Endothelial cell (in vitro differentiated cells): ENCODE measurements at regions not wholly inside any gene's neighbourhood (a gene's known extent, or its start where the extent isn't known, plus 50 kb on each side); places are given as distances from the start of the nearest gene placed in this dataset.

Source experiments
- DNase-seq: peaks from one replicate; pipeline ENCODE4 v3.0.0; 2021; ENCODE audit warnings: low spot score
- H3K27ac Mint-ChIP-seq: one replicate; pipeline ENCODE4 v1.8.0; 2021; ENCODE audit warnings: mixed read lengths, inconsistent platforms; ENCODE audit not compliant: unreplicated experiment
- H3K27me3 Mint-ChIP-seq: one replicate; pipeline ENCODE4 v1.8.0; 2021; ENCODE audit warnings: mild to moderate bottlenecking, moderate library complexity, mixed read lengths, inconsistent platforms; ENCODE audit not compliant: unreplicated experiment
- H3K36me3 Mint-ChIP-seq: one replicate; pipeline ENCODE4 v1.8.0; 2021; ENCODE audit warnings: mild to moderate bottlenecking, low read depth, mixed read lengths, inconsistent platforms; ENCODE audit not compliant: unreplicated experiment
- H3K4me1 Mint-ChIP-seq: one replicate; pipeline ENCODE4 v1.8.0; 2021; ENCODE audit warnings: mild to moderate bottlenecking, mixed read lengths, inconsistent platforms; ENCODE audit not compliant: unreplicated experiment
- H3K4me3 Mint-ChIP-seq: one replicate; pipeline ENCODE4 v1.8.0; 2021; ENCODE audit warnings: mild to moderate bottlenecking, mixed read lengths, inconsistent platforms; ENCODE audit not compliant: unreplicated experiment
- H3K9me3 Mint-ChIP-seq: one replicate; pipeline ENCODE4 v1.8.0; 2021; ENCODE audit warnings: mixed read lengths, inconsistent platforms; ENCODE audit not compliant: unreplicated experiment
- TF ChIP-seq, protein P1 (sequence below): fragments of 200-600 bp; sonication (generic); IDR thresholded peaks from one replicate; pipeline ENCODE4 v1.5.0; 2021; ENCODE audit warnings: antibody characterized with exemption; ENCODE audit not compliant: unreplicated experiment

- Mint-ChIP-seq H3K4me3 (no peak overlapping the region), H3K36me3 (no peaks in the 10 kb centered on the region), H3K4me1 (peaks cover 21% of the 10 kb centered on the region), H3K9me3 (no peaks in the 10 kb centered on the region), H3K27ac (no peak overlapping the region), H3K27me3 (peaks cover 4% of the 10 kb centered on the region)
- TF ChIP-seq, protein P1, sequence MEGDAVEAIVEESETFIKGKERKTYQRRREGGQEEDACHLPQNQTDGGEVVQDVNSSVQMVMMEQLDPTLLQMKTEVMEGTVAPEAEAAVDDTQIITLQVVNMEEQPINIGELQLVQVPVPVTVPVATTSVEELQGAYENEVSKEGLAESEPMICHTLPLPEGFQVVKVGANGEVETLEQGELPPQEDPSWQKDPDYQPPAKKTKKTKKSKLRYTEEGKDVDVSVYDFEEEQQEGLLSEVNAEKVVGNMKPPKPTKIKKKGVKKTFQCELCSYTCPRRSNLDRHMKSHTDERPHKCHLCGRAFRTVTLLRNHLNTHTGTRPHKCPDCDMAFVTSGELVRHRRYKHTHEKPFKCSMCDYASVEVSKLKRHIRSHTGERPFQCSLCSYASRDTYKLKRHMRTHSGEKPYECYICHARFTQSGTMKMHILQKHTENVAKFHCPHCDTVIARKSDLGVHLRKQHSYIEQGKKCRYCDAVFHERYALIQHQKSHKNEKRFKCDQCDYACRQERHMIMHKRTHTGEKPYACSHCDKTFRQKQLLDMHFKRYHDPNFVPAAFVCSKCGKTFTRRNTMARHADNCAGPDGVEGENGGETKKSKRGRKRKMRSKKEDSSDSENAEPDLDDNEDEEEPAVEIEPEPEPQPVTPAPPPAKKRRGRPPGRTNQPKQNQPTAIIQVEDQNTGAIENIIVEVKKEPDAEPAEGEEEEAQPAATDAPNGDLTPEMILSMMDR = no peak
- no peak for DNase-seq
Measured at GRCh38 chr15:70602834-70603560, 160.4 kb downstream of the UACA start.

- Mint-ChIP-seq H3K9me3 (no peaks in the 10 kb centered on the region), H3K4me1 (peaks cover 18% of the 10 kb centered on the region), H3K36me3 (no peaks in the 10 kb centered on the region), H3K27ac (no peak overlapping the region), H3K4me3 (no peak overlapping the region), H3K27me3 (peaks cover 4% of the 10 kb centered on the region)
- TF ChIP-seq, protein P1 = no peak
- no peak for DNase-seq
Measured at GRCh38 chr15:70602281-70602680, 161.1 kb downstream of the UACA start.

- no peak overlapping the region for H3K27ac Mint-ChIP-seq
- no peak overlapping the region for H3K4me3 Mint-ChIP-seq
- peaks cover 4% of the 10 kb centered on the region for H3K27me3 Mint-ChIP-seq
- no peaks in the 10 kb centered on the region for H3K36me3 Mint-ChIP-seq
- H3K4me1 Mint-ChIP-seq = no peaks in the 10 kb centered on the region
- TF ChIP-seq, protein P1 = no peak
- no peaks in the 10 kb centered on the region for H3K9me3 Mint-ChIP-seq
- DNase-seq = no peak
Measured at GRCh38 chr15:70597945-70598344, 165.4 kb downstream of the UACA start.

- TF ChIP-seq, protein P1 = no peak
- no peak for DNase-seq
- Mint-ChIP-seq H3K36me3 (no peaks in the 10 kb centered on the region), H3K4me3 (no peak overlapping the region), H3K9me3 (no peaks in the 10 kb centered on the region), H3K27me3 (peaks cover 2% of the 10 kb centered on the region), H3K27ac (no peak overlapping the region), H3K4me1 (no peaks in the 10 kb centered on the region)
Measured at GRCh38 chr15:70597056-70597603, 166.2 kb downstream of the UACA start.

DNA sequence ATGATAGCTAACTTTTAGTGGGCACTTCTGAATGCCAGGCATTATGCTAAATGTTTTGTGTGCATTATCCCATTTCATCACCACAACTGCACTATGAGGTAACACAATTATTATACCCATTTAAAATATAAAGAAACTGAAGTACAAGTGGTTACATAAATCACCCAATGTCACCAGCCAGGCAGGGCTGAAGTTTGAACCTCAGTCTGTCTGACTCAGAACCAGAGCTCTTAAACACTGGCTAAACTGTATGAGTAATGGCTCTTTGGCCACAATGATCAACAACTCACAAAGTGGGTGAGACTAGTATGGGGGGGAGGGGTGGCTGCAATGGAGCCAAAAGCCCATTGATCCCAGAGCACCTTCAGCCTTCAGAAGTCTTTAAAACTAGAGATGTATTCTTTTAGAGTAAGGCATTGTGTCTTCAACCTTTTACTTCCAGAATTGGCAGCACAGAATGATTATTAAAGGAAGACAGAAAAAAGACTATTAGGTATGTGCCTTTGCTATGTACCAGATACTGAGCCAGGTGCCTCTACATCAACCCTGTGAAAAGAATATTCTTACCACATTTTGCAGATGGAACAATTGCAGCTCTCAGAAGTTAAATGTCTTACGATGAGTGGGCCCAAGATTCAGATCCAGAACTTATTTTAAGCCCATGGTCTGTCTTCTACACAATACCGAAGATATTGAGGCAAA lies 166.9 kb downstream of the UACA start:
- Mint-ChIP-seq H3K36me3 (no peaks in the 10 kb centered on the region), H3K9me3 (no peaks in the 10 kb centered on the region), H3K4me1 (no peaks in the 10 kb centered on the region), H3K27me3 (no peaks in the 10 kb centered on the region), H3K4me3 (no peak overlapping the region), H3K27ac (no peak overlapping the region)
- DNase-seq = no peak
- TF ChIP-seq, protein P1 = no peak
